ENCODE measurements at regions not wholly inside any gene's neighbourhood (a gene's known extent, or its start where the extent isn't known, plus 50 kb on each side); places are given as distances from the start of the nearest gene placed in this dataset.

- no peak overlapping the region for H3K4me2 ChIP-seq (ENCODE audit: low read length)
- no peaks in the 10 kb centered on the region for H3K79me2 ChIP-seq (ENCODE audit: insufficient read depth, low read depth, low read length)
- H2AFZ ChIP-seq (ENCODE audit: low read length) = no peak overlapping the region
- CTCF ChIA-PET (ENCODE audit: unreplicated experiment) = interaction anchor here (0.6 kb wide), 1 partner anchor 57 kb away, joined by 3 read pairs; no protein-coding TSS in a partner anchor
- H3K9me2 ChIP-seq (ENCODE audit: insufficient read depth, low read length) = no peaks in the 10 kb centered on the region
- no peak overlapping the region for H3K27ac ChIP-seq (ENCODE audit: low read depth, low read length, poor library complexity, severe bottlenecking)
- TF ChIP-seq, protein P1, sequence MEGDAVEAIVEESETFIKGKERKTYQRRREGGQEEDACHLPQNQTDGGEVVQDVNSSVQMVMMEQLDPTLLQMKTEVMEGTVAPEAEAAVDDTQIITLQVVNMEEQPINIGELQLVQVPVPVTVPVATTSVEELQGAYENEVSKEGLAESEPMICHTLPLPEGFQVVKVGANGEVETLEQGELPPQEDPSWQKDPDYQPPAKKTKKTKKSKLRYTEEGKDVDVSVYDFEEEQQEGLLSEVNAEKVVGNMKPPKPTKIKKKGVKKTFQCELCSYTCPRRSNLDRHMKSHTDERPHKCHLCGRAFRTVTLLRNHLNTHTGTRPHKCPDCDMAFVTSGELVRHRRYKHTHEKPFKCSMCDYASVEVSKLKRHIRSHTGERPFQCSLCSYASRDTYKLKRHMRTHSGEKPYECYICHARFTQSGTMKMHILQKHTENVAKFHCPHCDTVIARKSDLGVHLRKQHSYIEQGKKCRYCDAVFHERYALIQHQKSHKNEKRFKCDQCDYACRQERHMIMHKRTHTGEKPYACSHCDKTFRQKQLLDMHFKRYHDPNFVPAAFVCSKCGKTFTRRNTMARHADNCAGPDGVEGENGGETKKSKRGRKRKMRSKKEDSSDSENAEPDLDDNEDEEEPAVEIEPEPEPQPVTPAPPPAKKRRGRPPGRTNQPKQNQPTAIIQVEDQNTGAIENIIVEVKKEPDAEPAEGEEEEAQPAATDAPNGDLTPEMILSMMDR (conservative IDR thresholded peaks at IDR 0.05; ENCODE audit: low read length) = no peak
- TF ChIP-seq EZH2phosphoT487 (IDR thresholded peaks at IDR 0.05; ENCODE audit: borderline replicate concordance, low read depth, low read length) = no peak
- no peaks in the 10 kb centered on the region for H3K9me3 ChIP-seq (ENCODE audit: low read length)
- intact Hi-C loops (cut with micrococcal nuclease; ENCODE audit: unreplicated experiment) = no loop called here
- H3K36me3 ChIP-seq (ENCODE audit: insufficient read depth, low read length) = no peaks in the 10 kb centered on the region
- no peaks in the 10 kb centered on the region for H4K20me1 ChIP-seq (ENCODE audit: insufficient read depth, low read length)
- no peak for DNase-seq (ENCODE audit: low spot score)
- BruUV-seq (replicated peaks) = no TSS peak
- no peaks in the 10 kb centered on the region for H3K4me1 ChIP-seq (ENCODE audit: insufficient read depth, low read length, poor library complexity, severe bottlenecking)
- POLR2A ChIA-PET = no interaction called here
- H3K4me3 ChIP-seq (ENCODE audit: low read depth, low read length, poor library complexity, severe bottlenecking) = no peak overlapping the region
Measured at GRCh38 chr6:15114061-15114460, 131.8 kb upstream of the JARID2 start.

DNA sequence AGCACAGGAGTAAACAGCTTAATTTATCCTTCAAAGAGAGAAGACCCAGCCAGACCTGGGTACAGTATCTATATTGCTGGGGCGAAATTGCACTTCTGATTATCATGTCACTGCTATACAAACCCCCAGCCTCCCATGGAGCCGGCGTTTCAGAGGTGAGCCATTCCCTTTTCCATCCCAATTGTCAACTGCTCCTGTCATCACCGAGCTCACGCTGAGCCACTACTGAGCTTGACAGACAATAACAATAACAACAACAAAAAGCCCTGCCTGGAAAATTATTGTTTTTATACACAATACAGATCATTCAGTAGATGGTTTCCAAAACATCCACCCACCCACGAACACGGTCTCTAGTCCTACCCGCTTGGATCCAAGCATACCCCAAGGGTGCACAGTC, 129.0 kb upstream of the JARID2 start:
- intact Hi-C loops (cut with micrococcal nuclease; ENCODE audit: unreplicated experiment) = no loop called here
- H3K4me2 ChIP-seq (ENCODE audit: low read length) = no peak overlapping the region
- H4K20me1 ChIP-seq (ENCODE audit: insufficient read depth, low read length) = no peaks in the 10 kb centered on the region
- ChIA-PET CTCF (ENCODE audit: unreplicated experiment) (no interaction called here), POLR2A (interaction anchor here (0.6 to 1.2 kb wide), 2 partner anchors 30 to 87 kb away, joined by 3 to 6 read pairs; no protein-coding TSS in a partner anchor)
- no peaks in the 10 kb centered on the region for H3K9me3 ChIP-seq (ENCODE audit: low read length)
- no peaks in the 10 kb centered on the region for H3K36me3 ChIP-seq (ENCODE audit: insufficient read depth, low read length)
- H3K27ac ChIP-seq (ENCODE audit: low read depth, low read length, poor library complexity, severe bottlenecking) = no peak overlapping the region
- H2AFZ ChIP-seq (ENCODE audit: low read length) = no peak overlapping the region
- no peak for DNase-seq (ENCODE audit: low spot score)
- no peak overlapping the region for H3K4me3 ChIP-seq (ENCODE audit: low read depth, low read length, poor library complexity, severe bottlenecking)
- no peaks in the 10 kb centered on the region for H3K9me2 ChIP-seq (ENCODE audit: insufficient read depth, low read length)
- no peaks in the 10 kb centered on the region for H3K79me2 ChIP-seq (ENCODE audit: insufficient read depth, low read depth, low read length)
- no peaks in the 10 kb centered on the region for H3K4me1 ChIP-seq (ENCODE audit: insufficient read depth, low read length, poor library complexity, severe bottlenecking)
- TF ChIP-seq EZH2phosphoT487 (IDR thresholded peaks at IDR 0.05; ENCODE audit: borderline replicate concordance, low read depth, low read length) = no peak
- TF ChIP-seq, protein P1 (conservative IDR thresholded peaks at IDR 0.05; ENCODE audit: low read length) = no peak
- no TSS peak for BruUV-seq (replicated peaks)

DNA sequence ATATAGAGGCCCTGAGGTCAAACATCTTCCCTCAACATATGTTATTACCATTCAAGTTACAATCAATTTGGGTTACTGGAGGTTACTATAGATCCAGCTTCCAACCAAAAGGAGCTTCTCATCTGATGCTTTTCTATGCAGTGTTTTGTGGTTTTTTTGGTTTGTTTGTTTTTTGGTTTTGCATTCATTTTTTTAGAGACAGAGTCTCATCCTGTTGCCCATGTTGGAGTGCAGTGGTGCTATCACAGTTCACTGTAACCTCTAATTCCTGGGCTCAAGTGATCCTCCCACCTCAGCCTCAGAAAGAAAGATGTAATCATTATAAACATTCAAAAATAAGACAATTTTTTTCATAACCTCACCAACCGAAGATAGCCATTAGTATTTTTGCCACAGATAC, 124.4 kb upstream of the JARID2 start:
- POLR2A ChIA-PET = interaction anchor here (0.6 to 0.9 kb wide), 3 partner anchors 9 to 1221 kb away, joined by 3 to 10 read pairs (median 4); no protein-coding TSS in a partner anchor
- BruUV-seq (replicated peaks) = no TSS peak
- H3K4me1 ChIP-seq (ENCODE audit: insufficient read depth, low read length, poor library complexity, severe bottlenecking) = no peaks in the 10 kb centered on the region
- no peaks in the 10 kb centered on the region for H3K9me3 ChIP-seq (ENCODE audit: low read length)
- H3K27ac ChIP-seq (ENCODE audit: low read depth, low read length, poor library complexity, severe bottlenecking) = no peak overlapping the region
- TF ChIP-seq, protein P1 (conservative IDR thresholded peaks at IDR 0.05; ENCODE audit: low read length) = no peak
- no peak for TF ChIP-seq EZH2phosphoT487 (IDR thresholded peaks at IDR 0.05; ENCODE audit: borderline replicate concordance, low read depth, low read length)
- H3K79me2 ChIP-seq (ENCODE audit: insufficient read depth, low read depth, low read length) = no peaks in the 10 kb centered on the region
- H3K36me3 ChIP-seq (ENCODE audit: insufficient read depth, low read length) = no peaks in the 10 kb centered on the region
- H2AFZ ChIP-seq (ENCODE audit: low read length) = no peak overlapping the region
- no peak for DNase-seq (ENCODE audit: low spot score)
- intact Hi-C loops (cut with micrococcal nuclease; ENCODE audit: unreplicated experiment) = no loop called here
- H3K4me2 ChIP-seq (ENCODE audit: low read length) = no peak overlapping the region
- CTCF ChIA-PET (ENCODE audit: unreplicated experiment) = no interaction called here
- H3K4me3 ChIP-seq (ENCODE audit: low read depth, low read length, poor library complexity, severe bottlenecking) = no peak overlapping the region
- H3K9me2 ChIP-seq (ENCODE audit: insufficient read depth, low read length) = no peaks in the 10 kb centered on the region
- no peaks in the 10 kb centered on the region for H4K20me1 ChIP-seq (ENCODE audit: insufficient read depth, low read length)
